SIG-M5 treated with dmso at 0.1 percent for 504 hours (cell line): ENCODE measurements at regions not wholly inside any gene's neighbourhood (a gene's known extent, or its start where the extent isn't known, plus 50 kb on each side); places are given as distances from the start of the nearest gene placed in this dataset.

Experiments
- DNase-seq: peaks from one replicate; lab custom pipeline; 2025; ENCODE audit not compliant: unreplicated experiment; lab: John Stamatoyannopoulos, UW

DNA sequence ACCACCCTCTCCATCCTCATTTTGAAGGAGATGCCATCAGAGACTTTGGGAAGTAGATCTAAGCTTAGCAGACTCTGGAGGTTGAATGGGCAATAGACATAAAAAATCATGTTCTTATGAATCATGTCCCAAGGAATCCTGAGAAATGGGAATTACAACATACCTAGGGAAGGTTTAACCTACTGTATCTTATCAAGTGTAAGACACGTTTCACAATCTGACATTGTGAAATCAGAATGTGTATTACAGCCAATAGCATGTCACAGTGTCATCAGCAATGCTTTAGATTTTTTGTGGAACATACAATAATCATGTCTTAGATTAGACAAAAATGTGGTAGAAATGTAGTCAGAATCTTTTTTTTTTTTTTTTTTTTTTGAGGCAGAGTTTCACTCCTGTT is 332.4 kb upstream of the TLE3 start:
- DNase-seq: no peak

DNA sequence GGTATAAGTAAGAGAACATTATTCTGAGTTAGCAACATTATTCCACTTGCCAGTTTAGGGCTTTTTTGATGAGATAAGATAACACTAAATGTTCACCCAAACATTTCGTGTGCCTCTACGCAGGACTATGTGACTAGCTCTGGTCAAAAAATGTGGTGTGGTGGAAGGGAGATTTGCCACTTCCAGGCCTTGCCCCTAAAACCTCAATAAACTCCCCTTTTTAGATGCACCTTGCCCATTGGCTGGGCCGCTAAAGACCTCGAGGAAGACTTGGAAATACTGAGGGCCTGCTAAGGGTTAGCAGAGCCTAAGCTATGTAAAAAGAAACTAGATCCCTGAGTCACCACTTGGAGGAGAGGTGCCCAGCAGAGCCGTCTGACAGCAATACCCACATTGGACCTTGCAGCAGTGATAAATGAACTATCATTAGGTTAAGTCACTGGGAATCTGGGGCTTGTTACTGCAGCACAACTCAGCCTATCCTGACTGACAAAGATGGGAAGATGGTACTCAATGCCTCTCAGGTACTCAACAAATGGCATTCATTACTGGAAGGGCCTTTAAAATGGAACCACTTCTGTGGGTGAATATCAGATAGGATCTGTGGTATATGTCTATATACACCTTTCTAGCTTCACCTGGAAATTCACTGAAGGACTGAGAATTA is 331.5 kb upstream of the TLE3 start:
- DNase-seq: no peak

DNA sequence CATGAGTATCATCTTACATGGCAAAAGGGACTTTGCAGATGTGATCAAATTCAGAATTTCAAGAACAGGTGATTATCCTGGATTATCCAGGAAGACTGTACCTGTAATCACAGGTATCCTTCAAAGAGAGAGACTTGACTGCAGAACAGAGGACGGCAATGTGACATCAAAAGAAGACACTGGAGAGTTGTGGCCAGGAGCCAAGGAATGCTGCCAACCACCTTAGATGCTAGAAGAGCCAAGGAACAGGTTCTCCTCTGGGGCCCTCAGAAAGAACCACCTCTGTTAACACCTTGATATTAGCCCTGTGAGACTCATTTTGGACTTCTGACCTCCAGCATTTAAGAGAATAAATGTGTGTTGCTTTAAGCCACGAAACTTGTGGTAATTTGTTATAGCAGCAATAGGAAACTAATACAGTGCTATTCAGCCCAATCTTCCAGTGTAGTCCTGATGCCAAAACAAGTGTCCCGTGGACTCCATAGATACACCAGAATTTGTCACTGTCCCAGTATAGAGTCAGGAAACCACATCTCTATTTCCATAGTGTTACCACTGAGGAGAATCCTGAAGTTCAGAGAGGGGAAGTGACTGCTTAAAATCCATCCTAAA is 330.6 kb upstream of the TLE3 start:
- no peak for DNase-seq

DNA sequence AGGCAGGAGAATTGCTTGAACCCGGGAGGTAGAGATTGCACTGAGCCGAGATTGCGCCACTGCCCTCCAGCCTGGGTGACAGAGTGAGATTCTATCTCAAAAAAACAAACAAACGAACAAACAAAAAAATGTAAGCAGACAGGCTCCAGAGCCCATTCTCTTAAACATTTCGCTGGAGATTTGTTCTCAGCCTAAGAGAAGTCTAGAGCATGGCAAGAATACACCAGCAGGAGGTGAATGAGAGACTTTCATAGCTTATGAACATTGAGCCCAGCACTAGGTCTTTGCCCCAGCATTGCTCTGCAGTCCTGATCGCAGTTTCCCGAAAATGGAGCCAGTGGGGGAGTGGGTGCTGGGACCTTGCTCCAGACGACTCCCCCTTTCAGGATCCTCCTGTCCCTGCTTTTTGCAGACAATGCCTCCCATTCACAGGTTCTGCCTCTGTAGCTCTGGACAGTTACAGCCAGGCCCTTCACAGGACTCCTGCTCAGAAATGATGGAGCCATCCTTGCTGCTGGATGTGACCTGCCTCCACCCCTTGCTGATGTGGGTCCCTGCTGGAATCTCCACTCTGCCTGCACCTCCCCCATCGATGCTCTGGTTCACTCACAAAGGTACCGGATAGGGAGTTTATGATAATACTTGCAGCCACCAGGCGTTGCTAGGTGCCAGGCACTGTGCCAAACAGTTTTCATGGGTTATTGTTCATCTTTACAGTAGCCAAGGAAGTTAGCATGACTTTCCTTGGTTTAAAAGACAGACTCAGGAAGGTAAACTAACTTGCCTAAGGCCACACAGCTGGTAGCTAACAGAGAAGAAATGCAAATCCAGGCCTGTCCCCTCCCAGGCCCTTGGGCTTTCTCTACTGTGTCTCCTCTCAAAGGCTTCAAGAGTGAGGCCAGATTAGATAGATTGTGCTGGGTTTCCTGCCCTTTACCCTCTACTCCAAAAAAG is 329.7 kb upstream of the TLE3 start:
- DNase-seq: no peak

DNA sequence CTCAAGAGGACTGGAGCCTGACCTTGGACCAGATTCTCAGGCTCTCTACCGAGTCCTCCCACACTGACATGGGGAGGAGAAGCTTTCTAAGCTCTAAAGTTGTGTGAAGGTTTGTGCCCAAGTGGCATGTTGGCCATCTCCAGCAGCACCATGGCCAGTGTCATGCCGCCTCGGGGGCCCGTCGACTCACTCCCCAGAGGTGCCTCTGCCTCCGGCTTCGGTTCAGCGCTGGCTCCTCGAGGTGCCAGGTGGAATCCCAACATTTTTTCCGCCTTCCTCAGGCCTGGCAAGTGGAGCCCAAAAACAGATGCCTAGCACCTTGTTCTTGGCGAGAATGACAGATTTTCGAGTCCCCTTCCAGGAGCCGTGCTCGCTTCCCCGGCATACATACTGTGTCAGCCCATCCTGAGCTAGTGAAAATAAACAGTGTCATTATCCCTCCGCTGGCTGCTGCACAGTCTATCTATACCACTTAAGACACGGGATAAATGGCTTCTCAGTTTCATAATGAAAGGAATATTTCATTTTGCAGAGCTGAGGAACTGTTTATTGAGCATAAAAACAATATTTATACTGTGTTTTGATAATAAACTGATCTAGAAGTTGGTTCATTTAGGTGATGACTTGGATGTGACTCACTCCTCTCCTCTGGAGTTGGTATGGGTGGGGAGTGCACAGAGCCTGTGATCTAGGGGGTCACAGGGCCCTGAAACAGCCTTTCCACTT is 328.5 kb upstream of the TLE3 start:
- no peak for DNase-seq

DNA sequence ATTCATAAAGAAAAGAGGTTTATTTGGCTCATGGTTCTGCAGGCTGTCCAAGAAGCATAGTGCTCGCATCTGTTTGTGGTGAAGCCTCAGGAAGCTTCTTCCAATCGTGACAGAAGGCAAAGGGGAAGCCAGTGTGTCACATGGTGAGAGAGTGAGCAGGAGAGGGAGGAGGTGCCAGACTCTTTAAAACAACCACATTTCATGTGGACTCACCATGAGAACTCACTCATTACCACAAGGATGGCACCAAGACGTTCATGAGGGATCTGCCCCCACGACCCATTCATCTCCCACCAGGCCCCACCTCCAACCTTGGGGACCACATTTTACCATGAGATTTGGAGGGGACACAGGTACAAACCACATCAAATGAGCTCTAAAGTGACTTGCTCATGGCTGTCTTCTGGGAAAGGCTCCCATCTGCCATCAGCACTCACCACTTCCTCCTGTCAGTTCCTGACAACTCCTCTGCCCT is 327.3 kb upstream of the TLE3 start:
- DNase-seq: no peak

DNA sequence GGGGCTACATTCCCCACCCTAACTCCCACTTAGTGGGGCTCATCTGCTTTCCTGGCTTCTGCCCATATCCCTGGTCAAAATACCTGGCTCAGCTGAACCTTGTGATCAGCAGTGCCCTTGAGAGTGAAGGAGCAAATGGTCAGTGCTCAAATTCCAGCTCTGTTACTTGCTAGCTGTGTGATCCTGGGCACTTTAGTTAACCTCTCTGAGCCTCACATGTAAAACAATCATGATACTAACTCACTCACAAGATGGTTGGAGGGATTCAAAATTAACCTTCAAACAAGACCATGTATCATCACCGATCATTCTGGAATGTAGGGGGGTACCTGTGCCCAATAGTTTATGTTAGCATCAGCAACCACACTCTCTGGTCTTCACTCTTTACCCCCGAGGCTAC is 325.6 kb upstream of the TLE3 start:
- no peak for DNase-seq

DNA sequence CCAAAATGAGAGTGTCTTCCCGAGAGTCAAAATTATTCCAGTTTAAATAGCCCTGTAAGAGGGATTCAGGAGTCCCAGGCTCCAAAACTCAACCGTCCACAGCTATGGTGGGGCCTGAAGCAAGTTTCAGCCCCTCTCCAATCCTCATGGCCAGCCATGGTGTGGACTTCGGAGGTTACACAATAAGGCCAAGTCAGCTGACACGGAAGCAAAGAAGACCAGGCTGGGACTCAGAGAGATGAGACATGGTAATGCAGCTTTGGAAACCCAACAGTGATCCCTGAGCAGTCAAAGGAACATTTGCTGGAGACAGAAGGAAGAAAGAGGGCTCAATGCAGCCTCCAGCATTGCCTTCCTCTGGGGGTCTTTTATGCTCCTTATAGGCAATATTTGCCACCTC is 324.6 kb upstream of the TLE3 start:
- DNase-seq: no peak

DNA sequence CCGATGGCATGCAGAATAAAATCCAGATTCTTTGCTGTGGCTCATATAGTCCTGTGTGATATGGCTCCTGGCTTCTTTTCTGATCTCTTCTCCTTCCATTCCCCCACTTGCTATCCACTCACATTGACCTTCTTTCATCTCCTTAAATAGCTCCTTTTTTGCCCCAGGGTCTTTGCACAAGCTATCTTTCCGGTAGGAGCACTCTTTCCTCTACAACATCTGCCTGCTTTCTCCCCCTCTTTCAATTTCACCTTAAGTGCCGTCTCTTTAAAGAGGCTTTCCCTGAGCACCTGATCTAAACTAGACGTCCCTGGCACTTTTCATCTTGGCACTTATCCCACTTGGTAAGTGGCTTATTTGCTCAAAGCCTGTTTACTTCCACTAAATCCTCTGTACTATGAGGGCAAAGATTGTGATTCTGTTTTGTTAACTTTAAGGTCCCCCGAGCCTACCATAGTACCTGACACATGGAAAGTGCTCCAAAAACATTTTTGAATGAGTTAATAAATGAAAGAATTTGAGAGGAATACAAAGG is 323.3 kb upstream of the TLE3 start:
- no peak for DNase-seq

DNA sequence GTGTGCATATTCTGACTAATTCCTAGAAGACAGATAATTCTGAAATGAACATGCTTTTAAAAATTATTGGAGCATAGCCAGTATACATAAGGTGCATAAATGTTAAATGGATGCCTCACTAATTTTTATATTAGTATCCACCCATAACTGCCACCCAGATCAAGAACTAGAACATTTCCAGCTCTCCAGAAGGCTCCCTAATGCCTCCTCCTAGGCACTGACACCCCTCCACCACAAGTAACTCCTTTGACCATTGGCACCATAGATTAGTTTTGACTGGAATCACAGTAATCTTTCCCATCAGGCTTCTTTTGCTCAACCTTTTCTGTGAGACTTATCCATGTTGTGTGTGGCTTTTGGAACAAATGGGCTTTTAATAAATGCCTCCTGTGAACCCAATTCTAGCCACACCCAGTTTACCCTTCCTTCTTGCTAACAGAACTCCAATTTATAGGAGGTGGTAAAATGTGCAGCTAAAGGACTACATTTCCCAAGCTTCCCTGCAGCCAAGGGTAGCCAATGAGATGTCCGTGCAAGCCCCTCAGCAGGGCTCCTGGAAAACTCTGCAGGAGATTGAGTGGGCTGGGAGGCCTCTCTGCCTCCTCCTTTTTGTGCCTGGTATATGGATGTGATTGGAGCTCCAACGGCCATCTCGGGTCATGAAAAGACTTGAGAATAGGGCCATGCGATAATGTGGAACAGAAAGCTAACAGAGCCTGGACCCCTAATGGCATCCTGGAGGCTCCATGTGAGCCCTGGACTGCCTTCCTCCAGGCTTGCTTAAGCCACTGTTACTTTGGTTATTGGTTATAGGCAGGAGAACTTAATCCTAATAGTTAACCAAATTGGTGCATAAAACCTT is 322.6 kb upstream of the TLE3 start:
- no peak for DNase-seq

DNA sequence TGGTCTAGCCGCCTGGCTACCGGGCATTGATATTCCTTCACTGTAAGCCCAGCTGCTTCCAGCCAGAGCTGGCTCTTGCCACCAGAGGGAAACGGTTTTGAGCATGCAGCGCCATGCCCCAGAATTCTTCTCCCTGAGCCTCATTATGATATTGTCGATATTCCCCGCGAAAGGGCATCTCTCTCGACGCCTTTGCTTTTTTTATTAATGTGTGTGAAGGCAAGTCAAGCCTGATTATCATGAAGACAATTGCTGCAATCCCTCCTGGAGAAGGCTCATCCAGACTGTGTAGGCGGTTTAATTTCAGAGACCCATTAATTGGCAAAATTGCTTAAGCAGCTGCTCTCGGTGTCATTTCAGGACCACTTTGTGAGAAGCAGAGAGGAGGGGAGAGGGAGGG is 321.2 kb upstream of the TLE3 start:
- no peak for DNase-seq

DNA sequence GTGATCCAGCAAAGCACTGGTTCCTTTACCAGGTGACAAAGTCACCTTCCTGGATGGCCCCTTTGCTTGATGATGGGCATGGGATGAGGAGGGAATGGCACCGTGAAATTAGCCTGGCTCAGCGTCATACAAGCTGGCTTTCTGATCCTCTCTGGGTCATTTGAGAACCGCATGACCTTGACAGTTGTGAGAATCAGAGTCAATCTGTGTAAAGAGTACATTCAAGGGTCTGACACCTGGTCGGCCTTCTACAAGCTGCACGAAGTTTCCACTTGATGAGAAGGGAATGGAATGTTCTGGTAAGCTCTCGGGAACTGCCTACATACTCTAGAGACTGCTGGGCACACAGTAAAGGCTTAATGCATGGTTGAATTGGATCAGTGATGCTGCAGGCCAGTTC is 319.8 kb upstream of the TLE3 start:
- no peak for DNase-seq

DNA sequence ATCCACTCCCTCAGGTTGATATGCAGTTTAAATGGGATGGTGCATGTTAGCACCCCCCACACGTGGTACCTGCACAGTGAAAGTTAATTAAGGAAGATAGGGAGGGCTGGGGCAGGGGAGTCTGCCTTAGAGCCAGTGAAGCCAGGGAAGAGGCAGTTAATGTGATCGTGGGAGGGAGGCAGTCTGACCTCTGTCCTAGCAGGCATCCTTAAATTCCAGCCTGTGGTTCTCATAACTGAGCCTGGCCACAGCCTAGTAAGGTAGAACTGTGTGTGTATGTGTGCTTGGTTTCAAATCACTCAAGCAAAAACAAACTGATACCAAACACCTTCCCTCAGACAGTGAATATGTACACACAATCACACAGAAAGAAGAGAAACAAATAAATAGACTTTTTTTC is 319.1 kb upstream of the TLE3 start:
- no peak for DNase-seq

DNA sequence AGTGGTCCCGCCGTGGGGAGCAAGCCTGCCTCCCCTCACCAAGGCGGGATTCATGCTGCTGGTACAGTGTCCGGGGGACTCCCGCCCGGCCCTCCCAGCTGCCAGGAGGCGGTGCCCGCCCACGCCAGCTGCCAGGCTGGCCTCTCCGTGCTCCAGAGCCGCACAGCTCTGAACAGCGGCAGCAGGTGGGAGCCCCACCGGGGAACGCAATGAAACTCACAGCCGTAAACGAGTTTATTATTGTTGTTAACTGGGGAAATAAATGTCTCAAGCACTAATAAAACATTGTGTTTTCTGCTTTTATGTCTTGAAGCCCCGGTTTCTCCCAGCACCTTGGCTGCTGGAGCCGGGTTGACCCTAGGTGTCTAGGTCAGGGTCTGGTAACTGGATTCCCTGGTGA is 317.7 kb upstream of the TLE3 start:
- DNase-seq: no peak

DNA sequence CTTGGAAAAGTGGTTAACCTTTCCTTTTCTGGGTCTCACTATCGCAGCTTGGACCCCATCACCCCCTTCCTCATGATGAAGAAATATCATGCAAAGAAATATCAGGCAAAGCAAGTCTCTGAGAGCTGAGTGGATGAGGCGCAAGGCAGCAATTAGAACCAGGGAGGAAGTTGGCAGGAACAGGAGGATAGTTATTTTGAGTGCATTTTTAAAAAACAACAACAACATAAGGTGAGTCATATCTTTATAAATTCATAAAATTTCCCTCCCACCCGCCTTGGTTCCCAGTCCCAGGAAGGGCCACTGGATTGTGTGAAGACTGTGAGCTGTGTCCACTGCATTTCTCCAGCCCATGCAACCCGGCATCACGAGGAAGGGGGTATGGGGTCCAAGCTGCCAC is 316.9 kb upstream of the TLE3 start:
- no peak for DNase-seq

DNA sequence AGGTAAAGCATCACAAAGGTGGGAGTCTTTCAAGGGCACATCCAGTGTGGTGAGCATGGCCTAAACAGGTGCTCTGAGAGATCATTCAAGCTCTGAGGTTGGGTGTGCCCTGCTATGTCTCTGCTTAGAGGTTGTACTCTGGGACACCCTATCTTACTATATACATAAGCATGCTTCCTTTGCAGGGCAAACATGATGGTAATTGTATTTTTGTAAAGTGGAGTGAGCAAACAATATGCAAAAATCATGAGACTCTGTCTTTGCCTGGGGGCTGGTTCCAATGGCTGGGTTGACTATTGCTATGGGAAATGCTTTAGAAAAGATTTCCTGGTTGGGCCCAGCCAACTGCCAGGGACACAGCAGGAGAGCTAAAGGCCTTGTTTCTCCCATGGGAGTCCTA is 315.1 kb upstream of the TLE3 start:
- DNase-seq: no peak

DNA sequence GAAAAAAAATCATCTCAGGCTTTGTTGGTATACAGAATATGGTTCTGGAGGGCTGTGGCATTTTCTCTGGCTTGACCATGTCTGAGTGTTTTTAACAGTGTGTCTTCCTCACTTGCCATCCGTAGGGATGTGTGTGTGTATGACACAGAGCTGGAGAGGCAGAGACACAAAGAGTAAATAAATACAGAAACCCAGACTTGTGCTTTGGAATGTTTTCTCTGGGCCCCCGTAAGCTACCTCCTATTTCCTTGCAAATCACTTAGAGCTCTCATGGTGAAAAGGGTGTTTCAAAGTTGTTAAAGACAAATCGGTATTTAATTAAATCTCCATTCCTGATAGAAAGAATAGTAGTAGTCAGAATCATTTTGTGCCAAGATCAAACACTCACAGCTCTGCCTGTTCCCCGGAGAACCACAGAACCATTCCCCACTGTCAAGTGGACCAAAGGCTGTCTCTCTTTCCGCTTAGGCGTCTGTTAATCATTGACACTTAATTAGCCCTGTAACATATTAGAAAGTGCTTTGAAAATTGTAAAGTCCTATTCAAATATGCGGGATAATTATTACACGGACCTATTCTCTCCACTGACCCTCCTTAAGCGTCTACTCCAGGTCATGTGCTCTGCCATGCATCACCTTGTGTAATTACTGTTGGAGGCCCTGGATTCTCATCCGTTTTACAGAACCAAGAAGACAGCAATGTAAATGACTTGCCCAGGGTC is 313.6 kb upstream of the TLE3 start:
- DNase-seq: no peak

DNA sequence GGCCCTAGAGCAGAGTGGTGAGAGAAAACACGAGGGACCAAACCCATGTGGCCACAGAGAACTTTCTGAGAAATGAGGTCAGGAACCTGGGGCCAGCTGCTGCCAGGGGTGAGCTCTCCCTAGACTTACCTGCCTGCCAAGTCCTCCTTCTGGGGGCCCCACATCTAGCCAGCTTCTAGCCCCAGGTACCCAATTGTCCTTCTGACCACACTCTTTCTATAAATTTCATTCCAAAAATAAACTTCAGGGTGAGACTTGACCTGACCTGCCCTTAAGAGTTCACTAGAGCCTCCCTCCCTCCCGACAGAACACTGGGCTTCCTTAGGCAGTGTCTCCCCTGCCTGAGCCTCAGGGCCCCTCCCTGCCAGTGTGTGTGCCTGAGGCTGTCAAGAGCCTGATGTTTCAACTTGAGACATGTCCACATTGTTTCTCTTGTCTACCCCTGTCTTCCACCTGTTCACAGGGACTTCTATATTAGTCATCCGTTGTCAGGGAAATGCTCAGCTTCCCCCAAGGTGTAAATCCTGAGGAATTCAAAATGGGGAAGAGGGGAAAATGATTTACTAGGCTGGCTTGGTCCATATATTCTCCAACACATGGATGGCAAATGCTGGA is 312.8 kb upstream of the TLE3 start:
- DNase-seq: no peak

DNA sequence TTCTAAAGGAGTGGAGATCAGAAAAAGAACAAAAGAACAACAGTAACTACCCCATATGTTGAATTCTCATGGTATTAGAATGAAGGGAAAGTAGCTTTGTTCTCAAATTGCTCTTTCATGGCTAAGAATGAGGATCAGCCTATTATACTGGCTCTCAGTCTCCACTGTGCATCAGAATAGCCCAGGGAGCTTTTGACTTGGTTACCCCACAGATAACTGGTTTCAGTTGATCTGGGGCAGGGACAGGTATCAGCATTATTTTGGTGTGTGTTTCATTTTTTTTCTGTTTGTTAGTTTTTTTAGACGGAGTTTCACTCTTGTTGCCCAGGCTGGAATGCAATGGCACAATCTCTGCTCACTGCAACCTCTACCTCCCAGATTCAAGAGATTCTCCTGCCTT is 311.7 kb upstream of the TLE3 start:
- DNase-seq: no peak
